Ascending aorta (tissue), 2 donors: ENCODE measurements at regions not wholly inside any gene's neighbourhood (a gene's known extent, or its start where the extent isn't known, plus 50 kb on each side); places are given as distances from the start of the nearest gene placed in this dataset.
"Not testable (repeated sequence)": the region's sequence is repeated elsewhere in the genome, so short reads cannot be mapped to it uniquely, and the experiment has no call there.

ENCODE experiments used
- DNase-seq, 2 donors: peaks; one replicate each; pipeline ENCODE4 v3.0.0-alpha.2; 2019; ENCODE audit warnings: low spot score in 2 of 2
- H3K27ac ChIP-seq, 2 donors: fragments of 200-600 bp; sonication (generic); one replicate each; pipeline ENCODE4 v1.5.1; 2016 to 2017; ENCODE audit warnings: mild to moderate bottlenecking in 1 of 2
- H3K27me3 ChIP-seq: fragments of 200-600 bp; sonication (generic); one replicate; pipeline ENCODE4 v1.5.1; 2017
- H3K36me3 ChIP-seq, 2 donors: fragments of 200-600 bp; sonication (generic); one replicate each; pipeline ENCODE4 v1.5.1; 2016
- H3K4me1 ChIP-seq, 2 donors: fragments of 200-600 bp; sonication (generic); one replicate each; pipeline ENCODE4 v1.5.1; 2016 to 2017; ENCODE audit warnings: mild to moderate bottlenecking in 1 of 2
- H3K4me3 ChIP-seq, 2 donors: fragments of 200-600 bp; sonication (generic); one replicate each; pipeline ENCODE4 v1.5.1; 2016 to 2017; ENCODE audit warnings: mild to moderate bottlenecking in 1 of 2
- H3K9me3 ChIP-seq, 2 donors: fragments of 200-600 bp; sonication (generic); one replicate each; pipeline ENCODE4 v1.5.1; 2016
- intact Hi-C: fragments of 100-400 bp; cut with DNase I; formaldehyde crosslinking; loops from one replicate; pipeline ENCODE4 v1.15.1; 2023

DNA sequence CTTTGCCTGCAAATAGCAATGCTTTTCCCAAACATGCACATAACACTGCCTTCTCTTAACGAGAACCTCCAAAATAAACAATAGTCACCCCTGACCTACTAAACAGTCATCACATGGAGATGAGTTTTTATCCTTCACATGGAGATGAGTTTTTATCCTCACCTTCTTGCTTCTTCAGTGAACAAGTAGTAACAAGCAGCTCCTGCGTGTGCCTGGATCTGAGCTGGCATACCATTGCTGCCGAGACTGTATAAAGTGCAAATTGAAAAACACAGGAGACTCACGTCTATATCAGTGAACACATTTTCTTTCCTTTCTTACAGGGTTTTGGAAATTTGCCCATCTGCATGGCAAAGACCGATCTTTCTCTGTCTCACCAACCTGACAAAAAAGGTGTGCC, 625.7 kb downstream of the FOXD4L6 start:
- H3K9me3 ChIP-seq, H3K36me3 ChIP-seq, H3K27ac ChIP-seq, H3K4me1 ChIP-seq, H3K27me3 ChIP-seq, intact Hi-C loops, H3K4me3 ChIP-seq: not testable (repeated sequence)
- DNase-seq = peak in 1 of 2 donors; percentile 1
